ENCODE measurements at regions not wholly inside any gene's neighbourhood (a gene's known extent, or its start where the extent isn't known, plus 50 kb on each side); places are given as distances from the start of the nearest gene placed in this dataset.

- DNase-seq (ENCODE audit: low spot score) = no peak
Measured at GRCh38 chr11:13104619-13105236, 95.6 kb downstream of the RASSF10 start.

GRCh38 chr11:13105237-13105844 is 96.2 kb downstream of the RASSF10 start:
- DNase-seq (ENCODE audit: low spot score) = no peak

- no peak for DNase-seq (ENCODE audit: low spot score)
Measured at GRCh38 chr11:13107544-13108044, 98.5 kb downstream of the RASSF10 start.

- no peak for DNase-seq (ENCODE audit: low spot score)
Measured at GRCh38 chr11:13108416-13108815, 99.3 kb downstream of the RASSF10 start.

- DNase-seq (ENCODE audit: low spot score) = no peak
Measured at GRCh38 chr11:13109616-13110015, 100.5 kb downstream of the RASSF10 start.

GRCh38 chr11:13110145-13110544 is 101.0 kb downstream of the RASSF10 start:
- DNase-seq (ENCODE audit: low spot score) = no peak

- no peak for DNase-seq (ENCODE audit: low spot score)
Measured at GRCh38 chr11:13110929-13111812, 102.1 kb downstream of the RASSF10 start.

- DNase-seq (ENCODE audit: low spot score) = no peak
Measured at GRCh38 chr11:13111813-13112130, 102.7 kb downstream of the RASSF10 start.

GRCh38 chr11:13114566-13115379 is 105.7 kb downstream of the RASSF10 start:
- peak; percentile 74 for DNase-seq (ENCODE audit: low spot score)

GRCh38 chr11:13115380-13115675 is 106.2 kb downstream of the RASSF10 start:
- DNase-seq (ENCODE audit: low spot score) = no peak

- DNase-seq (ENCODE audit: low spot score) = no peak
Measured at GRCh38 chr11:13116491-13116890, 107.4 kb downstream of the RASSF10 start.

GRCh38 chr11:13117344-13117743 is 108.2 kb downstream of the RASSF10 start:
- no peak for DNase-seq (ENCODE audit: low spot score)

- DNase-seq (ENCODE audit: low spot score) = no peak
Measured at GRCh38 chr11:13118194-13118593, 109.1 kb downstream of the RASSF10 start.

- DNase-seq (ENCODE audit: low spot score) = no peak
Measured at GRCh38 chr11:13118650-13119049, 109.5 kb downstream of the RASSF10 start.

- DNase-seq (ENCODE audit: low spot score) = no peak
Measured at GRCh38 chr11:13119361-13119760, 110.2 kb downstream of the RASSF10 start.

GRCh38 chr11:13119941-13120520 is 110.9 kb downstream of the RASSF10 start:
- no peak for DNase-seq (ENCODE audit: low spot score)

GRCh38 chr11:13120691-13121090 is 111.6 kb downstream of the RASSF10 start:
- DNase-seq (ENCODE audit: low spot score) = no peak

GRCh38 chr11:13126430-13126829 is 117.3 kb downstream of the RASSF10 start:
- DNase-seq (ENCODE audit: low spot score) = peak; percentile 17

- no peak for DNase-seq (ENCODE audit: low spot score)
Measured at GRCh38 chr11:13127161-13127560, 118.0 kb downstream of the RASSF10 start.

GRCh38 chr11:13128354-13128753 is 119.2 kb downstream of the RASSF10 start:
- no peak for DNase-seq (ENCODE audit: low spot score)

- DNase-seq (ENCODE audit: low spot score) = no peak
Measured at GRCh38 chr11:13134066-13134465, 125.0 kb downstream of the RASSF10 start.

GRCh38 chr11:13134886-13135285 is 125.8 kb downstream of the RASSF10 start:
- DNase-seq (ENCODE audit: low spot score) = no peak

All from iPS-NIHi11 (cell line).